HG03457 (cell line): ENCODE measurements at regions not wholly inside any gene's neighbourhood (a gene's known extent, or its start where the extent isn't known, plus 50 kb on each side); places are given as distances from the start of the nearest gene placed in this dataset.
"Not testable (repeated sequence)": the region's sequence is repeated elsewhere in the genome, so short reads cannot be mapped to it uniquely, and the experiment has no call there.

Experiments used
- ATAC-seq: cut with Tn5 transposase; IDR thresholded peaks from one replicate; pipeline ENCODE4 v1.9.1; 2021; ENCODE audit warnings: moderate number of reproducible peaks; ENCODE audit not compliant: unreplicated experiment

DNA sequence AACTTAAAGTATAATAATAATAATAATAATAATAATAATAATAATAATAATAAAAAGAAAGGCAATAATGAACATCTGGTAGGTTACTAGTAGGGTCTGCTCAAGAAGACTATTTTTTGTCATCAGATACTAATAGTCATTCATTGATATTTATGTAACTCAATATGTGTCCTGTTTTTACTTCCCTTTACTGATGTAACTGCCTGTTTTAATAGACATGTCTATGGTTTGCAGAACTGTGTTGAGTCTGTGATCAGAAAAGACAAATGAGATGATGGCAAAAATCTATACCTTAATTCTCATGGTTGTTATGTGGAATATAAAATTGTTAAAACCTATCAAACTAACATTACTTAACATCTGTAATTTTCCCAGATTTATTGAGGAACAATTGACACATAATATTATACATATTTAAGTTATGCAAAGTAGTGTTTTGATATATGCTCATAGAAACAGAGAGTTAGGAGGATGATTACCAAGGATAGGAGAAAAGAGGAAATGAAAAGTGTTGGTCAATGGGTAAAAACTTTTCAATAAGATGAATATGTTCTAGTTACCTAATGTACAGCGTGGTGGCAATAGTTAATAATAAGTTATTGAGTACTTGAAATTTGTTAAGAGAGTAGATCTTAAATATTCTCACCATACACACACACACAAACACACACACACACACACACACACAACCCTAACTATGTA, 699.4 kb downstream of the ZPLD1 start:
- ATAC-seq, result peak; percentile 93

DNA sequence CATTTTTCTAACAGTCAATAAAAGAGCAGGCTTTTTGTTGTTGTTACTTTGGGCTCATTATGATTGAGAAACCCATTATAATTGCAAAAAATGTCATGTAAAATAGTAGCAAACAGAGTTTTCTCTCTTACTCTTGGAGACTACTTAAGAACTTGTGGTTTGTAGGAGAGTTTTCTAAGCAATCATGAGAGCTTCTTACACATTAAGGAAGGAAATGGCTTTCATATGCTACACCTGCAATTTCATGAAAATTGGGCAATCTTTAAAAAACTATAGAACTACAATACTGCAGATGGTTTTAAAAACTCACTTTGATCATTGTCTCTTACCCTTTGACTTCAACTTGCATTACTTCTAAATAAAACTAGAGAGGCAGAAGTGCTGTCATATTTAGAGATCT, 701.8 kb downstream of the ZPLD1 start:
- no peak for ATAC-seq

DNA sequence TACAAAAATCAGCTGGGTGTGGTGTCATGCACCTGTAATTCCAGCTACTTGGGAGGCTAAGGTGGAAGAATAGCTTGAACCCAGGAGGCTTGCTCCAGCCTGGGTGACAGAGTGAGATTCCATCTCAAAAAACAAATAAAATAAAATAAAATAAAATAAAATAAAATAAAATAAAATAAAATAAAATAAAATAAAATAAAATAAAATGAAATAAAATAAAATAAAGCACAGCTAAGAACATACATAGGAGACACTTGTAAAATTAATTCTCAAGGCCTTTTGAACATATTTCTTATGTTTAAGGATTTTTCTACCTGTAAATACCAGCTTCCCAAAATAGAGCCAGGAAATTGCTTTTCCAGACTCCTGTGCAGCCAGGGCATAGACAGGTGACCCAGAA, 703.0 kb downstream of the ZPLD1 start:
- no peak for ATAC-seq

DNA sequence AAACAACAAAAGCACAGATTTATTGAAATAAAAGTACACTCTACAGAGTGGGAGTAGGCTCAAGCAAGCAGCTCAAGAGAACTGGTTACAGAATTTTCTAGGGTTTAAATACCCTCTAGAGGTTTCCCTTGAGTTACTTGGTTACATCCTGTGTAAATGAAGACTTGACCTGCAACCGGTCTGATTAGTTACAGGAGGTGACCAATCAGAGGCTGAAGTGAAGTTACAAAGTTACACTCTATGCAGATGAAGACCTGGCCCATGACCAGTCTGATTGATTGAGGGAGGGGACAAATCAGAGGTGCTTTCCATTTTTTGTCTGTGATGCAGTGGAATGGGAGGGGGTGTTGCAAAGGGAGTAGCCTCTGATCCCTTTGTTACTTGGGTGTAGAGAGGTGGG, 723.4 kb downstream of the ZPLD1 start:
- ATAC-seq, result no peak

DNA sequence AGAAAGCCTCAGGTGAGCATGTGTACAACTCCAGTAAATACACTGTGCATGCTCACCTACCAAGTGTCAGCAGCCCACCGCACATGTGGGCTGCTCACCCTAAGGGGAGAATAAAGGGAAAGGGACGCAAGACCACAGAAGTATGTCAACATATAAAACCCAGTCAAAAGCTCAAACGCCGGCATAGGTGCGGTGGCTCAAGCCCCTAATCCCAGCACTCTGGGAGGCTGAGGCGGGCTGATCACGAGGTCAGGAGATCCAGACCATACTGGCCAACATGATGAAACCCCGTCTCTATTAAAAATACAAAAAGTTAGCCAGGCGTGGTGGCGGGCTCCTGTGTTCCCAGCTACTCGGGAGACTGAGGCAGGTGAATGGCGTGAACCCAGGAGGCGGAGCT, 732.1 kb downstream of the ZPLD1 start:
- no peak for ATAC-seq

DNA sequence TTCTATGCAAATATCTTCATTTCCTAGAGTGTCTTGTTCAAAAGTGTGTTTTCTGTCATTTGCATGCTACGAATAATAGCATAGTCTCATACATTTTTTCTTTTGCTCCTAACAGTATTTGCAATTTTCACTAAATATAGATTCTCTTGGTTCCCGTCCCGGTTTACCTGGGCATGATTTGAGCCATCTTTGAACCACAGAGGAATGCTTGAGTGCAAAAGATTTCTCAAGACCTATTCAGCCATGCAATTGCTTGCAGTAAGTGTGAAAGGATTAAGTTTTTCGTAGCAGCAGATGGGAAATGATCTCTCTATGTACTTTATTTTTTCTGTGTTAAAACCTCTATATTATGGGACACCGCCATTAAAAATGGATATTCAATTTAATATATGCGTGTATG, 733.0 kb downstream of the ZPLD1 start:
- no peak for ATAC-seq

DNA sequence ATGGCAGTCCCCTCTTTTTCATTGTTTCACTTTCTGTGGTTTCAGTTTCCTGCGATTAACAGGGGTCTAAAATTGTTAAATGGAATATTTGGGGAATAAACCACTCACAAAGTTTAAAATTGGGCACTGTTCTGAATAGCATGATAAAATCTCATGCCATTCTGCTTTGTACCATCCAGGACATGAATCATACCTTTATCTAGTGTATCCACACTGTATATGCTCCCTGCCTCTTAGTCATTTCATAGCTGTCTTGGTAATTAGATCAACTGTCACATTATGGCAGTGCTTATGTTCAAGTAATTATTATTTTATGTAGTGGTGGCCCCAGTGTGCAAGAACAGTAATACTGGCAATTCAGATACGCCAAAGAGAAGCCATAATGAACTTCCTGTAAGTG, 734.5 kb downstream of the ZPLD1 start:
- no peak for ATAC-seq

DNA sequence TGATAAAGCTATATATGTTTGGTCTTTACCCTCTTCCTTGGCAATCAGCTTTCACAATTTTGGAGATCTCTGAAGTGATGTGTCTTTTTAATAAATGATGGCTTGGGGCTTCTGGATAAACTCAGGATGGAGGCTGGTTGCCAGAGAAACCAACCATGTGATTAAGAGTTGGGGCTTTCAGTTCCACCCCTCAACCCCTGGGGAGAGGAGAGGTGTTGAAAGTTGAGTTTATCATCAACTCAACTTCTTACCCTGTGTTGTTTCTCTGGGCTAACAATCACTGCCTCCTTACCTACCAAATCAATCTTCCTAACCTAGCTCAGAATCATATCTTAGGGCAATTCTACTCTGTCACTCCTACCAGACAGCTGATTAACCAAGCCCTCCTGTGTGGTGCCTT, 735.8 kb downstream of the ZPLD1 start:
- peak; percentile 71 for ATAC-seq

DNA sequence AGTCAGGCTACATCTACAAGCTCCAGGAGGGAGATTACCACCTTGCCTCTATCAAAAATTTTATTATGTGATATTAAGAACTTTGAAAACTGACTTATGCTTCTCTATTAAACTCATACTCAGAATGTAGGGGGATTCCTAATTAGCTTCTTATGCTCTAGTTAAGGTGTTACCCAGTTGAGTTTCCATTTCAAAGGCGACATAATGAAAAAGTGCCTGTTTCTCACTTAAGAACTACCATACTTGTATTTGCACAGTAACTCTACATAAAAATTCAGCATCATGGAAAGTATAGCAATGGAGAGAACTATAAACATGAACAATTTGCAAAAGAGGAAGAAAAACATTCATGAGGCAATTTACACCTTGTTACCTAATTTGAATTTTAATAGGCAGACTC, 739.1 kb downstream of the ZPLD1 start:
- no peak for ATAC-seq

DNA sequence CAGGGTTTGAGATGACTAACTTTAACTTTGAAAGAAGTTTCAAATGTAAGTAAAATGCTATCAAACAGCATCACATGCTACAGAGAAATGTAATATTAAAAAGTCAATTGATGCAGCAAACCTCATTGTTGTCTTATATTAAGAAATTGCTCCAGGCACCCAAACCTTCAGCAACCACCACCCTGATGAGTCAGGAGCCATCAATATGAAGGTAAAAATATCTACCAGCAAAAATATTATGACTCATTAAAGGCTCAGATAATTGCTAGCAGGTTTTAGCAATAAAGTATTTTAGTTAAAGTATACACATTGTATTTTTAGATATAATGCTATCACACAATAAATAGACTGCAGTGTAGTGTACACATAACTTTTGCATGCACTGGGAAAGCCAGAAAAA, 746.3 kb downstream of the ZPLD1 start:
- ATAC-seq, result no peak

DNA sequence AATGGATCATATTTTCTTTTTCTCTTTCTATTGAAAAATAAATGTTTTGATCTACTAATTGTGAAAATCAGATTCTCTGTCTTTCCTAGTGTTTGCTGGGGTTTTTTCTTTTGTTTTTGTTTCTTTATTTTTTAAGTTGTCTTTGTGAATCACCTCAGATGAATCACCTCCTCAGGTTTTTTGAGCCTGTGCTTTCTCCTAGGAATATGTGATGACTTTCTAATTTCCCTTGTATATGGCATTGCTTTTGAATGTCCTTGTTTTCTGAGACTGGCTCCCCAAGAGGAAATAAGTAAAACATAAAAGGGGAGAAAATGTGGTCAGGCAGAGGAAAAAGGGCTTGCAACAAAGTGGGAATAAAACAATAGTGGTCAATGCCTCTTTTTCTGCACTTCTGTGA, 750.0 kb downstream of the ZPLD1 start:
- ATAC-seq, result no peak

DNA sequence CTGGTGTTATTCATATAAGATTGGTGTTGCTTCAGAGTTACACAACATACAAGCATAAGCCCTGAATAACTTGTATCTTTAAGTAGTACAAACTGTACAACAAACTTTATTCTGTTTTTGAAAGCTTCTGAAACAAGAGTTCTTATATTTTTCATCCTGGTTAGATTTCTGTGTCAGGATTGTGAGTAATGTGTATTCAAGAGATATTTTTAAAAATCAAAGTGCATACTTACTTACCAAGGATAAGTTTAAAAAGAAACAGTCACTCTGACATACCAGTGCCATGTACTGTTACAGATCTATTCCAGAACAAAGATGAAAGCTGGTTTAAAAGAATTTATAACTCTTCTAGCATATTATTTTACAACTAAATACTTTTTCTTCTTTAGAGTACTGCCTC, 755.1 kb downstream of the ZPLD1 start:
- ATAC-seq, result no peak

DNA sequence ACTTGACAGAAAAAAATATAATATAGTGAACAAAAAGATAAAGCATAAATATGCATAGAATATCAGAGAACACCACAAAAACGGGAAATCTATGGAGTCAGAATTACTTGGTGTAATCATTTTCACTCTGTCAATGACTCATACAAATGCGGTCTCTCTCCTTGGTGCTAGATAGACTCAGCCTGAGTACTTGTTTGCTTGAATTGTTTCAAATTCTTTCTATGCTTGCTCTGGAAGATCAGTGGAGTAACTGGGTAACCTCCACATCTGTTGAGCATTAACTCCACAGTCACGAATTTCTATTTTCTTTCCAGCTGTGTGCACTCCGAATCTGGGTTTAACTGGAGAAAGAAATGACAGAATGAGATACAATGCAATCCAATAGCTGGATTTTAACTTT, 760.4 kb downstream of the ZPLD1 start:
- no peak for ATAC-seq

DNA sequence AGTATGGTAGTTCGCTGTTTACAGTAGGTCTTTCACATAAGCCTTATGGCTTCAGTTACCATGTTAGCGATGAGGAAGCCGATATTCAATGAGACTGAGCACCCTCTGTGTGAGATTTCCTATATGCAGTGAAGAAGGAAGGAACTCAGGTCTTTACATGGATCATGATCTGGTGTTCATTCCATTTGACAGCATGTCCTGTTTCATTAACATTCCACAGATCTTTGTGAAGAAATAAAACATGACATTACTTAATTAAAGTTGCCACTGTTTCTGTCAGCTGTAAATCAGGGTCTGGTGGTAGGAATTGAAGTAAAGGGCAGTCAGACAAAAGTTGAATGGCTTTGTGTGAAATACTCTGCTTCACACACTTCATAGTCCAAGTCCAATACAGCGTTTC, 768.6 kb downstream of the ZPLD1 start:
- no peak for ATAC-seq

DNA sequence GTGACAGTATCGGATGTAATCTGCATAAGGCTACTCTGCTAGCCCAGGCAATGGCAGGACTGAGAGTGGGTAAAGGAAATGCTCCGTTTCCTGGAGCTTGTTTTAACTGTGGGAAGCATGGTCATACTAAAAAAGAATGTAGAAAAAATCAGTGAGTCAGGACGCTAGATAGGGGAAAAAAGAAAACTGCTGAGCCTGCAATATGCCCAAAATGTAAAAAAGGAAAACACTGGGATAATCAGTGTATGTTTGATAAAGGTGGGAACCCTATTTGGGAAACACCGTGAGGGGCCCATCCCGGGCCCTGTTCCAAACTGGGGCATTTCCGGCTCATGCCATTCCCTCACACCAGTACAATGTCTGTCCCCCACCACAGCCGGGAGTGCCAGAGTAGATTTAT, 775.8 kb downstream of the ZPLD1 start:
- no peak for ATAC-seq

DNA sequence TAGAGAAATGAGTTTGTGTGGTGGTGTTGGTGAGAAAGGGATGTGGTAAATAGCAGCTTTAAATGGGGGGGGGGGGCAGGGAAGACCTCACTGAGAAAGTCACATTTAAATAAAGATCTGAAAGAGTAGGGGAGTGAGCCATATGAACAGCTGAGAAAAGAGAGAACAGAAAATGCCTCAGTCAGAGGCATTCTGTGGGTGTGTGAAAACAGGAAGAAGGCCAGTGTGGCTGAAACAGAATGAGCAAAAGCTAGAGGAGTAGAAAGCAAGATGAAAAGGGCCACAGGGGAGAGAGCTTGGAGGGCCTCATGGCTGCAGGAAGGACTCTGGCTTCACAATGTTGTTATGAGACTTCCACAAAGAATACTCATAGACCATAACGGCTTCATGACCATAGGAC, 783.3 kb downstream of the ZPLD1 start:
- ATAC-seq, result peak; percentile 100

DNA sequence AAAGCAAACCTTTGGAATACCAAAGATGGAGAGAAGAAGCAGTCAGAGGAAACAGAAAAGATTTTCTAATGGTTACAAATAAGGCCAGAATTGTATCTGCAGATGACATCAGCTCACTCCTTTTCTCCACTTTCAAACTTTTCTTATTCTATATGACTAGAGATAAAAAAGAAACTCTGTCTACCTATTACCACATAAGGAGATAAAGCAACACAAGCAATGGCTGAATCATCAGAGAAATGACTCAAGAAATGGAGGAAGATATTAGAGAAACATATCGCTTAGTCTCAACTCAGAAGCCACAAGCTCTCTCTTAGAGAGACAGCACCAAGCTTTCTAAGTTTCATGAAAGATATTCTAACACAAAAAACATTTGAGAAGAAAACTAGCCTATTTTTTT, 784.0 kb downstream of the ZPLD1 start:
- peak; percentile 10 for ATAC-seq

DNA sequence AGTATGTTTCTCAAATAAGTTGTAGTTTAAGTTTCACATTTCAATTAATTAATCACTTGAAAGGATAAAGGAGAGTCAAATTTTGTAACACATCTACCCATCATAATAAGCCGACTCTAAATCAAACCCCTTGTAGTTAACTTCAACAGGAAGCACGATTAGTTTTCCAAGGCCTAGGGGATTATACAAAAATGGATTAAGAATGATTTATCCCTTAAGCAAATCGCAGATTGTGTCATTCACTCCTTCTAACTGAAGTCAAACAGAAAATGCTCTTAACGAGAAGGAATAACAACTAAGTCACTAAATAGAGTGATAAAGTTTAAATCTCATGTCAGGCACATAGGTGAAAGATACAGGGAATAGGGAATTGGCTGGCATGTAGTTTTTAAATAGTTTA, 792.8 kb downstream of the ZPLD1 start:
- ATAC-seq, result no peak

DNA sequence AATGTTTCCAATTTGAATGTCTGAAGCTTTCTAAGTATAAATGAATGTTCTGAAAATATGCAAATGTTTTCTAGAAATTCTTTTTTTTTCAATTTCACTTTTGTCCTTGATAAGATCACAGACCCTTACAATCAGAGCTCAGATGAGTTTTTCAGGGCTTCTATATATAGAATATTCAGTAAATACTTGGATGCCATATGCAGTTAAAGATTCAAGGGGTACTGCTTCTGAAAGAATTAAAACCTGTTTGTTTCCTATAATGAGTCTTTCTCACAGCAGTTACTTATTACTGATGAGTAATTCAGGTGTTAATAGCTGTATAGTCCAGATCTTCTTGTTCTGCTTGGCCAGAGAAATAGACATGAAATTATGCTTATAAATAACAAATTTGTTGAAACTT, 812.6 kb downstream of the ZPLD1 start:
- no peak for ATAC-seq

DNA sequence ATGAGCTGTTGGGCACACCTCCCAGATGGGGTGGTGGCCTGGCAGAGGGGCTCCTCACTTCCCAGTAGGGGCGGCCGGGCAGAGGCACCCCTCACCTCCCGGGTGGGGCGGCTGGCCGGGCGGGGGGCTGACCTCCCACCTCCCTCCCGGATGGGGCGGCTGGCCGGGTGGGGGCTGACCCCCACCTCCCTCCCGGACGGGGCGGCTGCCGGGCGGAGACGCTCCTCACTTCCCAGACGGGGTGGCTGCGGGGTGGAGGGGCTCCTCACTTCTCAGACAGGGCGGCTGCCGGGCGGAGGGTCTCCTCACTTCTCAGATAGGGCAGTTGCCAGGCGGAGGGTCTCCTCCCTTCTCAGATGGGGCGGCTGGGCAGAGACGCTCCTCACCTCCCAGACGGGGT, 820.0 kb downstream of the ZPLD1 start:
- not testable (repeated sequence) for ATAC-seq

DNA sequence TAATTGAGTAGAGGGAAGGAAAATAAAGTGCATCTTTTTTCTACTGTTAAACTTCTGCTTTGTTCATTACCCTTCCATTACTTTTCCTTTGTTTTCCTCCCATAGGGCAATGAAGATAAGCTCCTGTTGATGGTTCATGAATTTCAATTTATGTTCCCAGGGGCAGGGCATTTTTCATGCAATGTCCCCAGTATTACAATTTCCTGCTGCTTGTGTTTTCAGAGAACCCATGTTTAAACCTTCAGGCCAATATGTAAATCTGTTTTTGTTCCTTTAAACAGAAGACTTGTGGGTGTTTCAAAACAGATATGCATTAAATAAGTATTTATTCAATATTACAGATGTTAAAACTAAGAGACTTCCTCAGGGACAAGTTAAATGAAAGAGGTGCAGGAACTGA, 834.5 kb downstream of the ZPLD1 start:
- no peak for ATAC-seq

DNA sequence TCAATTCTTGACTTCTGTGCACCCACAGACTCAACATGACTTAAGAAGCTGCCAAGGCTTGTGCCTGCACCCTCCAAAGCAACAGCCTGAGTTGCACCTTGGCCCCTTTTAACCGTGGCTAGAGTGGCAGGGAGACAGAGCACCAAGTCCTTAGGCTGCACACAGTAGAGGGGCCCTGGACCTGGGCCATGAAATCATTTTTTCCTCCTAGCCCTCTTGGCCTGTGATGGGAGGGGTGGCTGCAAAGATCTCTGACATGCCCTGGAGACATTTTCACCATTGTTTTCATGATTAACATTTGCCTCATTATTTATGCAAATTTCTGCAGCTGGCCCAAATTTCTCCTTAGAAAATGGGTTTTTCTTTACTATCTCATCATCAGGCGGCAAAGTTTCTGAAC, 836.8 kb downstream of the ZPLD1 start:
- ATAC-seq, result no peak

DNA sequence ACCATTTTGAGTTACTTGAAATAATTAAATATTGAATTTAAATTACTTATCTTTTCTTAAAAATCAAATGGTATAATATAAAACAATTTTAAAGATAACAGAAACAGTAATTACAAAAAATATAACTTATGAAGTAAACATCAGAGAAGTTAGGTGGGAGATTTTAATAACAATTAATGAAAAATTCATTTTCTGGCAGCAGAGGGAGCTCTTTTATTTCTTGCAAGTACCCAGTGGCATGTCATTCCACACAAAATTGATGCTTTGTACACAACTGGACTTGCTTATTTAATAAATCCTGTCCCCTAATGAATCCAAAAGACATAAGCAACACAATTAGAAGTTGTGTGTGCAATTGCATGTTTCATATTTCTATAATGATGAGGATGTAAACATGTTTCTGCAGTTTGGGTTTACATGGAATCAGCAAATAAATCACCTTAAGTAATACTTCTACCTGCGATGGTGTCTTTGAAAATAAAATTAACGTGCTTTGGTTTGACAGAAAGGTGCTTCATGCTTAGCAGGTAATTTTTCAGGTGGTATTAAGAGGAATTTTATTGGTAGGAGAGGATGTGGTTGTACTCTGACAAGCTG, 861.3 kb downstream of the ZPLD1 start:
- ATAC-seq, result no peak
